Kidney tubule cell (primary cell): ENCODE measurements at regions not wholly inside any gene's neighbourhood (a gene's known extent, or its start where the extent isn't known, plus 50 kb on each side); places are given as distances from the start of the nearest gene placed in this dataset.
"Not testable (repeated sequence)": the region's sequence is repeated elsewhere in the genome, so short reads cannot be mapped to it uniquely, and the experiment has no call there.

Experiments used
- DNase-seq: peaks from one replicate; pipeline ENCODE4 v3.0.0-alpha.2; 2018; ENCODE audit warnings: low spot score

DNA sequence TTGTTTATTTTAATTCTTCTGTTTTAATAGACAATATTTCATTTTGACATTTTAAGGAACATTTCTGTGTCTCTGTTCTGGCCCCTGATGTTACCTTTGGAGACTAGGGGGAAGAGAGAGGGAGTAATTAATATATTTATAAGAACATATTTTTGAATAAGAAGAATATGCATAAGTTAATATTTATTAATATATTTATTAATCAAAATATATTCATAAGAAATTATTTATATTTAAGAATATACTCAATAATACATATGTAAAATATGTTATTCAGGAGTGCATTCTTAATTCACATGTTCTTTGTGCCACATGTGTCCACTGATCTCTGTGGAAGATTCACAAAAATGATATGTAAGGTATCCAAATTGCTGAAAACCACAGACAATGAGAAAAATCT is 1687.7 kb downstream of the SPATA31A7 start:
- not testable (repeated sequence) for DNase-seq

DNA sequence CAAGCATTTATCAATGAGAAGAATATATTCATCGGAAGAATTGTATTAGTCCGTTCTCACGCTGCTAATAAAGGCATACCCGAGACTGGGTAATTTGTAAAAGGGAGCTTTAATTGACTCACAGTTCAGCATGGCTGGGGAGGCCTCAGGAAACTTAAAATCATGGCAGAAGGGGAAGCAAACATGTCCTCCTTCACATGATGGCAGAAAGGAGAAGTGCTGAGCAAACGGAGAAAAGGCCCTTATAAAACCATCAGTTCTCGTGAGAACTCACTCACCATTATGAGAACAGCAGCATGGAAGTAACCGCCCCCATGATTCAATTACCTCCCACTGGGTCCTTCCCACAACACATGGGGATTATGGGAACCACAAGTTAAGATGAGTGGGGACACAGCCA is 1688.2 kb downstream of the SPATA31A7 start:
- DNase-seq: not testable (repeated sequence)

- DNase-seq: not testable (repeated sequence)
These were observed 1690.6 kb downstream of the SPATA31A7 start for GRCh38 chr9:62880453-62880852.

- DNase-seq: not testable (repeated sequence)
These were observed 1691.1 kb downstream of the SPATA31A7 start for GRCh38 chr9:62880971-62881370.

DNA sequence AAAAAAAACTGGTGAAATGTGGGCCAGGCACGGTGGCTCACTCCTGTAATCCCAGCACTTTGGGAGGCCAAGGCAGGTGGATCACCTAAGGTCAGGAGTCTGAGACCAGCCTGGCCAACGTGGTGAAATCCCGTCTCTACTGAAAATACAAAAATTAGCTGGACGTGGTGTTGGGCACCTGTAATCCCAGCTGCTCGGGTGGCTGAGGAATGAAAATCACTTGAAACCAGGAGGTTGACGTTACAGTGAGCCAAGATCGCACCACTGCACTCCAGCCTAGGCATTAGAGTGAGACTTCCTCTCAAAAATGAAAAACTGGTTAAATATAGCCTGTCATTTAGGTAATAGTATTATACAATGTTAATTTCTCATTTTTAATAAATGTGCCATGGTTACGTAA is 1692.0 kb downstream of the SPATA31A7 start:
- not testable (repeated sequence) for DNase-seq

GRCh38 chr9:62882717-62883116 is 1692.9 kb downstream of the SPATA31A7 start:
- DNase-seq: not testable (repeated sequence)

DNA sequence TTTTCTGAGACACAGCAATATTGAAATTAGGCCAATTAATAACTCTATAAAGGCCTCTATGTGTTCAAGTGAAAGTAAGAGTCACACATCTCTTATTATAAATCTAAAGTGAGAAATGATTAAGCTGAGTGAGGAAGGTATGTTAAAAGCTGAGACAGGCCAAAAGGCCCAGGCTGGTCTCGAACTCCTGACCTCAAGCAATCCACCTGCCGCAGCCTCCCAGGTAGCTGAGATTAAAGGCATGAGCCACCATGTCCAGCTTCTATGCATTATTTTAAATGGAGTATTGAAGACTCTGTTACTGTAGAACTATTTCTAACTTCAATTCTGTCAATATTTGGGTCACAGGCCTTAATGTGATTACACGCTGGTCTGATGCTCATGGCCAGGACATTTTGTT is 1706.9 kb downstream of the SPATA31A7 start:
- DNase-seq: not testable (repeated sequence)

DNA sequence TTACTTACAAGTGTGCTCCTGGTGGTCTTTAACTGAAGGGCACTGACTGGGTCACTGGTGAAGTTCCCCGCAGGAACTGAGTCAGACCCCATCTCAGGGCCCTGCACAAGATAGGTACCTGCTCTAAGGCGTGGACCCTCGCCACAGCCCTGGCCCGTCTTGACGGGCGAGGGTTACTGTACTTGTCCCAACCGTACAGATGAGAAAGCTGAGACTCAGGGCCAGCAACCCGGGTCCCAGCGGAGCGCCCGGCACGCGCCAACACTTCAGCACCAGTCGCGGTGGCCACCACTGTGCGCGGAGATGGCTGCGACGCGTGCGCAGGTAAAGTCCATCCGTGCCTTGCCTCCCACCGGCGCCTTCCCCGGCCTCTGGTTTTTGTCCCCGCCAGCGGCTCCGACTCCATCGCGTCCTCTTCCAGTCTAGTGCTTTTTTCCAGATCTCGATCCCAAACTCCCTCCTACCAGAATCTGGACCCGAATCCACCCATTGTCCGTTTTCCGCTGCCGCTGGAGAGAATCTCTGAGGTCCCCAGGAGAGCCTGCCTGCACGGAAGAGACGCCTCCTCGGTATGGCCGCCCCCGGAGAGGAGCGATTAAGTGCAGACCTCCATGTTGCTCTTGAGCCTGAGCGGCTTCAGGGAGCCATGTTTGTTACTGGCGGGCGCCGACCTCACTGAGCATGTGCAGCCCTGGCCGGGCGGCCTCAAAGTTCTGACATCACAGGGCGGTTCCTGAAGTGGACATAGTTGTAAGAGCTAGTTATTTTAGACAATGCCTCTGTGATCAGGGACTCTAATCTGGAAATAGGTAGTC is 1707.8 kb downstream of the SPATA31A7 start:
- peak; percentile 42 for DNase-seq

GRCh38 chr9:62899666-62900065 is 1709.8 kb downstream of the SPATA31A7 start:
- not testable (repeated sequence) for DNase-seq

GRCh38 chr9:62904061-62904460 is 1714.2 kb downstream of the SPATA31A7 start:
- not testable (repeated sequence) for DNase-seq

GRCh38 chr9:62905722-62906121 is 1715.9 kb downstream of the SPATA31A7 start:
- DNase-seq: not testable (repeated sequence)

DNA sequence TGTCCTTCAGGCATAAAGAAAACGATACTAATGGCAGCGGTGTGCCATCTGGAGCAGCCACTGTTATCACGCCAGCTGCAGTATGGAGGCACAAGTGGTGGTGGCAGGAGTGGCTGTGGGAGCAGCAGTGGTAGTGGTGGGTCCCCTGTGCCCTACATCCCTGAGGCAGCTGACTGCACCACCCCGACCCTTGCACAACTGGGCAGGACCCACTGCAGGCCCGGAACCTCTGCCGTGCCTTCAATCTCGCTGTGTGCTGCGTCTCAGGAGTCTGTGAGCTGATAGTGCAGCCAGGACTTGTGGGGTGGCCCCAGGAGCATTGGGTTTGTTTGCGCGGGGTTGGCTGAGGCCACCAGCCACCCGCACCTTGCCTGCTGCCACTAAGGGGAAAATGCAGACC is 1718.0 kb downstream of the SPATA31A7 start:
- DNase-seq: not testable (repeated sequence)

- not testable (repeated sequence) for DNase-seq
These were observed 1718.4 kb downstream of the SPATA31A7 start for GRCh38 chr9:62908271-62908670.

GRCh38 chr9:62909447-62909846 is 1719.6 kb downstream of the SPATA31A7 start:
- DNase-seq: not testable (repeated sequence)

GRCh38 chr9:62912278-62912677 is 1722.4 kb downstream of the SPATA31A7 start:
- DNase-seq: not testable (repeated sequence)

DNA sequence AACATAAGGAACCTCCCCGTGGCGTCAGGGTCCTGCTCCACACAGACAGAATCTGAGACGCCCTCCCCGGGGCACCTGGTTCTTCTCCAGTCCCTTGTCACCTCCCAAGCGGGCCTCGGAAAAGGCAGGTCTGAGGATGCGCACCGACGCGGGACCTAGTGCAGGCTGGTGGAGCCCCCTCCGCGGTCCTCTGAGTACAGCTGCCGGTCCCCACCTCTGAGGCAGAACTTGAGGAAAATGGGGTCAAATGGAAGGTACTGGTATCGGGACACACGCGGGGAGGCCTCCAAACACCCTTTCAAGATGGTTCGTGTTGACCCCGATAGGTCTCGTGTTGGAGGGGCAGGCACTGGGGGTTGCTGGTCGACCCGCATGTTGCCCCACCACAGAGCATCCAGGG is 1725.3 kb downstream of the SPATA31A7 start:
- not testable (repeated sequence) for DNase-seq

GRCh38 chr9:62915661-62916060 is 1725.8 kb downstream of the SPATA31A7 start:
- DNase-seq: not testable (repeated sequence)

GRCh38 chr9:62918648-62919385 is 1729.0 kb downstream of the SPATA31A7 start:
- not testable (repeated sequence) for DNase-seq

DNA sequence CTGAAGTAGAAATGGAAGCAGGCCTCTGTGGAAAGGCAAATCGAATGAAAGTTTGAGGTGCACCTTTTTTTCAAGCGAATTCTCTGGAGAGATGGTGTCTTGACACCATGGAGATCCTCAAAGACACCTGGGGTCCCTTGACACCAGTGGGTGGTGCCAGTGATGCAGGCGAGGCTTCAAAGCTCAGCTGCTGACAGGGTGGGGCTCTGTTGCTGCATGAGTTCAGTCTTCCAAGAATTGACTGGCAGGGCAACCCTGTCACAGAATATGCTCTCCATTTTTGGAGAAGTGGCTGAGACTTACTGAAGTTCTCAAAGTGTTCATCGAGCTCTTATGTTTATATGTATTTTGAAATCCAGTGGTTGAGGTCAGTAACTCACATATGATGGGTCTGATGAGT is 1741.6 kb downstream of the SPATA31A7 start:
- not testable (repeated sequence) for DNase-seq

- DNase-seq: not testable (repeated sequence)
These were observed 1763.0 kb downstream of the SPATA31A7 start for GRCh38 chr9:62952840-62953239.
